ENCODE measurements at regions not wholly inside any gene's neighbourhood (a gene's known extent, or its start where the extent isn't known, plus 50 kb on each side); places are given as distances from the start of the nearest gene placed in this dataset.

GRCh38 chrX:39905538-39905891 lies 192.2 kb downstream of the BCOR start:
- peak; percentile 3 for DNase-seq
- Mint-ChIP-seq H3K4me3 (ENCODE audit: low read depth, unreplicated experiment) (no peak overlapping the region), H3K27ac (ENCODE audit: unreplicated experiment) (no peak overlapping the region), H3K36me3 (ENCODE audit: insufficient read depth, unreplicated experiment) (peaks cover 9% of the 10 kb centered on the region), H3K27me3 (ENCODE audit: unreplicated experiment) (no peaks in the 10 kb centered on the region), H3K9me3 (ENCODE audit: low read depth, unreplicated experiment) (no peaks in the 10 kb centered on the region), H3K4me1 (ENCODE audit: low read depth, unreplicated experiment) (peaks cover 31% of the 10 kb centered on the region)
- intact Hi-C loops (cut with micrococcal nuclease; ENCODE audit: unreplicated experiment) = loop anchor here (10.0 kb wide), 1 partner anchor 91 kb away; no protein-coding TSS in a partner anchor
- BruUV-seq (replicated peaks) = no TSS peak
- TF ChIP-seq CTCF (IDR thresholded peaks at IDR 0.05; ENCODE audit: unreplicated experiment) = no peak
- CTCF ChIA-PET = interaction anchor here (1.1 kb wide), 1 partner anchor 108 kb away, joined by 3 read pairs; no protein-coding TSS in a partner anchor

- DNase-seq = no peak
- Mint-ChIP-seq H3K27ac (ENCODE audit: unreplicated experiment) (no peak overlapping the region), H3K9me3 (ENCODE audit: low read depth, unreplicated experiment) (no peaks in the 10 kb centered on the region), H3K27me3 (ENCODE audit: unreplicated experiment) (no peaks in the 10 kb centered on the region), H3K4me1 (ENCODE audit: low read depth, unreplicated experiment) (peaks cover 31% of the 10 kb centered on the region), H3K4me3 (ENCODE audit: low read depth, unreplicated experiment) (no peak overlapping the region), H3K36me3 (ENCODE audit: insufficient read depth, unreplicated experiment) (peaks cover 9% of the 10 kb centered on the region)
- CTCF ChIA-PET = interaction anchor here (1.1 kb wide), 1 partner anchor 108 kb away, joined by 3 read pairs; no protein-coding TSS in a partner anchor
- TF ChIP-seq CTCF (IDR thresholded peaks at IDR 0.05; ENCODE audit: unreplicated experiment) = no peak
- BruUV-seq (replicated peaks) = no TSS peak
- intact Hi-C loops (cut with micrococcal nuclease; ENCODE audit: unreplicated experiment) = loop anchor here (10.0 kb wide), 1 partner anchor 91 kb away; no protein-coding TSS in a partner anchor
These were observed 191.8 kb downstream of the BCOR start for GRCh38 chrX:39905946-39906345.

- H3K27ac Mint-ChIP-seq (ENCODE audit: unreplicated experiment) = peak overlapping the region; percentile 11
- H3K4me1 Mint-ChIP-seq (ENCODE audit: low read depth, unreplicated experiment) = peaks cover 31% of the 10 kb centered on the region
- no TSS peak for BruUV-seq (replicated peaks)
- no peaks in the 10 kb centered on the region for H3K9me3 Mint-ChIP-seq (ENCODE audit: low read depth, unreplicated experiment)
- DNase-seq = peak; percentile 71
- peak overlapping the region; percentile 39 for H3K4me3 Mint-ChIP-seq (ENCODE audit: low read depth, unreplicated experiment)
- intact Hi-C loops (cut with micrococcal nuclease; ENCODE audit: unreplicated experiment) = loop anchor here (10.0 kb wide), 1 partner anchor 93 kb away; no protein-coding TSS in a partner anchor
- H3K27me3 Mint-ChIP-seq (ENCODE audit: unreplicated experiment) = no peaks in the 10 kb centered on the region
- CTCF ChIA-PET = interaction anchor here (1.5 kb wide), 1 partner anchor 105 kb away, joined by 6 read pairs; no protein-coding TSS in a partner anchor
- peaks cover 9% of the 10 kb centered on the region for H3K36me3 Mint-ChIP-seq (ENCODE audit: insufficient read depth, unreplicated experiment)
- TF ChIP-seq CTCF (IDR thresholded peaks at IDR 0.05; ENCODE audit: unreplicated experiment) = no peak
These were observed 189.6 kb downstream of the BCOR start for GRCh38 chrX:39907964-39908661.

- TF ChIP-seq CTCF (IDR thresholded peaks at IDR 0.05; ENCODE audit: unreplicated experiment) = no peak
- no peak overlapping the region for H3K27ac Mint-ChIP-seq (ENCODE audit: unreplicated experiment)
- CTCF ChIA-PET = no interaction called here
- peaks cover 9% of the 10 kb centered on the region for H3K36me3 Mint-ChIP-seq (ENCODE audit: insufficient read depth, unreplicated experiment)
- BruUV-seq (replicated peaks) = no TSS peak
- H3K4me1 Mint-ChIP-seq (ENCODE audit: low read depth, unreplicated experiment) = peaks cover 30% of the 10 kb centered on the region
- no peak for DNase-seq
- H3K27me3 Mint-ChIP-seq (ENCODE audit: unreplicated experiment) = no peaks in the 10 kb centered on the region
- intact Hi-C loops (cut with micrococcal nuclease; ENCODE audit: unreplicated experiment) = loop anchor here (10.0 kb wide), 1 partner anchor 95 kb away; no protein-coding TSS in a partner anchor
- no peaks in the 10 kb centered on the region for H3K9me3 Mint-ChIP-seq (ENCODE audit: low read depth, unreplicated experiment)
- H3K4me3 Mint-ChIP-seq (ENCODE audit: low read depth, unreplicated experiment) = no peak overlapping the region
These were observed 187.8 kb downstream of the BCOR start for GRCh38 chrX:39909996-39910395.

All from Calu3 (cell line).